PFSK-1 (cell line): ENCODE measurements at regions not wholly inside any gene's neighbourhood (a gene's known extent, or its start where the extent isn't known, plus 50 kb on each side); places are given as distances from the start of the nearest gene placed in this dataset.

Source experiments
- FOXP2 ChIP-seq: optimal IDR thresholded peaks from 2 replicates; pipeline ENCODE3; 2011; ENCODE audit warnings: borderline replicate concordance, control low read depth, inconsistent platforms; ENCODE audit not compliant: insufficient read depth; ENCODE audit errors: extremely low read length, extremely low read depth
- POLR2AphosphoS5 ChIP-seq: IDR thresholded peaks from 2 replicates; pipeline ENCODE4 v1.6.1; 2012; ENCODE audit warnings: low read depth, mild to moderate bottlenecking, control low read depth, low read length, moderate library complexity
- REST ChIP-seq, 2 experiments: IDR thresholded peaks; 2 replicates each; pipeline versions ENCODE4 v1.6.1 to v1.8.0; 2011 to 2012; ENCODE audit warnings: low read depth in 2 of 2, low read length in 2 of 2, control low read depth in 1 of 2, inconsistent platforms in 1 of 2, mild to moderate bottlenecking in 1 of 2, moderate library complexity in 1 of 2; ENCODE audit not compliant: insufficient read depth in 1 of 2
- SIN3A ChIP-seq: IDR thresholded peaks from 2 replicates; pipeline ENCODE4 v1.6.1; 2012; ENCODE audit warnings: mild to moderate bottlenecking, low read length, moderate library complexity, borderline replicate concordance; ENCODE audit not compliant: insufficient read depth
- TAF1 ChIP-seq: IDR thresholded peaks from 2 replicates; pipeline ENCODE4 v1.6.1; 2012; ENCODE audit warnings: low read length, control low read depth, borderline replicate concordance; ENCODE audit not compliant: insufficient read depth

GRCh38 chr15:39202641-39203040, 378.2 kb upstream of the THBS1 start:
- no peak for TF ChIP-seq POLR2AphosphoS5
- no peak for TF ChIP-seq TAF1
- TF ChIP-seq SIN3A: no peak
- no peak for TF ChIP-seq REST (IDR thresholded peaks at IDR 0.05; ENCODE audit: insufficient read depth in 1 of 2, low read depth in 2 of 2, low read length in 2 of 2)
- TF ChIP-seq FOXP2: no peak
